Natural killer cell (primary cell): ENCODE measurements at regions not wholly inside any gene's neighbourhood (a gene's known extent, or its start where the extent isn't known, plus 50 kb on each side); places are given as distances from the start of the nearest gene placed in this dataset.

Experiments
- ATAC-seq, 3 donors: fragments of 150-1000 bp in 2 of 3; fragments of 200-7000 bp in 1 of 3; cut with Tn5 transposase; 1 replicate in 1 of 3; 2 replicates in 2 of 3; pipeline ENCODE4 v1.10.0; 2021; ENCODE audit warnings: mild to moderate bottlenecking in 2 of 3, moderate library complexity in 2 of 3
- DNase-seq, 2 donors: peaks; one replicate each; pipeline versions ENCODE4 v3.0.0 to v3.0.0-alpha.2; 2013 to 2021; ENCODE audit warnings: mixed read lengths in 1 of 2
- H3K27ac ChIP-seq: one replicate; pipeline ENCODE4 v1.5.1; 2013; ENCODE audit warnings: mild to moderate bottlenecking, low read length
- H3K27me3 ChIP-seq: one replicate; pipeline ENCODE4 v1.6.1; 2013; ENCODE audit warnings: low read length; ENCODE audit not compliant: control insufficient read depth, insufficient read depth
- H3K36me3 ChIP-seq: one replicate; pipeline ENCODE4 v1.6.1; 2013; ENCODE audit warnings: low read length; ENCODE audit not compliant: control insufficient read depth, insufficient read depth
- H3K4me1 ChIP-seq: one replicate; pipeline ENCODE4 v1.6.1; 2013; ENCODE audit warnings: low read length; ENCODE audit not compliant: control insufficient read depth, insufficient read depth
- H3K4me3 ChIP-seq: one replicate; pipeline ENCODE4 v1.5.1; 2013; ENCODE audit warnings: low read length
- H3K9me3 ChIP-seq: one replicate; pipeline ENCODE4 v1.6.1; 2013; ENCODE audit warnings: low read length; ENCODE audit not compliant: control insufficient read depth, insufficient read depth
- H3K27ac Mint-ChIP-seq, 2 donors: one replicate each; pipeline ENCODE4 v1.8.0; 2022; ENCODE audit warnings: mild to moderate bottlenecking in 2 of 2, mixed read lengths in 2 of 2, moderate library complexity in 1 of 2
- H3K27me3 Mint-ChIP-seq, 2 donors: one replicate each; pipeline ENCODE4 v1.8.0; 2022; ENCODE audit warnings: low read depth in 2 of 2, mixed read lengths in 2 of 2
- H3K36me3 Mint-ChIP-seq: one replicate; pipeline ENCODE4 v1.8.0; 2022; ENCODE audit warnings: mixed read lengths
- H3K4me1 Mint-ChIP-seq, 2 donors: one replicate each; pipeline ENCODE4 v1.8.0; 2022; ENCODE audit warnings: mixed read lengths in 2 of 2
- H3K4me3 Mint-ChIP-seq: one replicate; pipeline ENCODE4 v1.8.0; 2022; ENCODE audit warnings: mild to moderate bottlenecking, moderate library complexity, mixed read lengths
- H3K9me3 Mint-ChIP-seq, 2 donors: one replicate each; pipeline ENCODE4 v1.8.0; 2022; ENCODE audit warnings: mixed read lengths in 2 of 2
- CTCF ChIP-seq: fragments of 200-600 bp; IDR thresholded peaks from one replicate; pipeline ENCODE4 v1.8.0; 2022; ENCODE audit warnings: antibody characterized with exemption
- WGBS: methylation state at CpG from one replicate; pipeline ENCODE4 v1.1.7; 2013; ENCODE audit warnings: missing lambda C conversion rate; ENCODE audit not compliant: insufficient coverage; 5-methylcytosine and 5-hydroxymethylcytosine counted together
- intact Hi-C: fragments of 100-400 bp; cut with micrococcal nuclease; formaldehyde crosslinking; loops from one replicate; pipeline ENCODE4 v1.14.2; 2022

DNA sequence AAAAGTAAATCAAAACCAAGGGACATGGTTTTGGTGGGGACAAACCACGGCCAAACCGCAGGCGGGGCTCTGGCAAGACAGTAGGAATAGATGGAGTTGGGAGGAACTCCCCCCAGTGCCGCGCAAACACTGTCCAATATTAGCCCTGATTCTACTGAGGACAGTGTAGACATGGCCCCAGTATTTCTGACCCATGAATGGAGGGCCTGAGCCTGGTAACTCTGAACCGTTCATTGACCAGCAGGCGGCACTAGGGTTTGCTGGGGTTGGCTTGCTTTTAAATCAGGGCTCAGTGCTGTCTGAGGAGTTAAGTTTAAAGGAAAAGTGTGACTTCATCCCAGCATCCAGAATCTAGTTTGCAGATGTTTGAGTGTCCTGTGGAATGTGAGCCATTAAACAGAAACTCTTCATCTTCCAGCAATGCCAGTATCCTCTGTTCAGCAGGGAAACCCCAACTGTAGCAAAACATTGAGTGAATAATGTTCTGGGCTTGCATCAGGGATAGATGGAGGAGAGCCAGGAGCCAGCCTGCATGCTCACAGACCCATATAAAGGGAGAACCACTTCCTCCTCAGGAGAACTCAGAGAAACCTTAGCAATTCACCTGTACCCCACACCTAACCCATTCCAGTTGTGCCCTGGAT lies 147.4 kb upstream of the PRSS58 start:
- Mint-ChIP-seq H3K4me1 (no peaks in the 10 kb centered on the region), H3K9me3 (no peaks in the 10 kb centered on the region), H3K27ac (no peak overlapping the region), H3K27me3 (peaks cover 2 to 32% of the 10 kb centered on the region in 2 donors), H3K4me3 (no peak overlapping the region), H3K36me3 (no peaks in the 10 kb centered on the region)
- no peak overlapping the region for H3K4me3 ChIP-seq
- no peaks in the 10 kb centered on the region for H3K4me1 ChIP-seq
- no peak for TF ChIP-seq CTCF
- H3K27me3 ChIP-seq, result no peaks in the 10 kb centered on the region
- H3K9me3 ChIP-seq, result no peaks in the 10 kb centered on the region
- no peak overlapping the region for H3K27ac ChIP-seq
- 84% methylated on average over 7 of the region's 7 CpGs for WGBS
- no peak for DNase-seq
- intact Hi-C loops, result no loop called here
- no peaks in the 10 kb centered on the region for H3K36me3 ChIP-seq
- no peak for ATAC-seq

DNA sequence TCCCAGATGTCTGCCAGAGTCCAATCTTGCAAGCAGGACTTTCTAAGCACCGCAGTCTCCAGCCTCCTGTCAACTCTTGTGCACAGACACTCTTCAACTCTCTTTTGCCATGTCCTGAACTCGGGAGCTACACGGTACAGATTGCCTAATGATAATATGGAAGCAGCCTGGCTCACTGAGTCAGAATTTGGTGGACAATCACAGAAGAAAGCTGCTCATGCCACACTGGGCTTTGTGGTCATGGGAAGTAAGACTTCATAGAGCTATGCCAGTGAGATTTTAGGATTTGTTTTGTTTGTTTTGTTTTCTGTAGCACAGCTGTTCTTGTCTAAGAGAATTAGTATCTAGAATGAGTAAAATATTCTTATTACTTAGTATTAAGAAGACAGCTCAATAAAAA lies 144.1 kb upstream of the PRSS58 start:
- H3K4me3 ChIP-seq, result no peak overlapping the region
- no peaks in the 10 kb centered on the region for H3K36me3 ChIP-seq
- Mint-ChIP-seq H3K4me1 (no peaks in the 10 kb centered on the region), H3K36me3 (no peaks in the 10 kb centered on the region), H3K4me3 (no peak overlapping the region), H3K27ac (no peak overlapping the region), H3K27me3 (peaks cover 2 to 32% of the 10 kb centered on the region in 2 donors), H3K9me3 (no peaks in the 10 kb centered on the region)
- 86% methylated on average over 3 of the region's 3 CpGs for WGBS
- no peak overlapping the region for H3K27ac ChIP-seq
- no peaks in the 10 kb centered on the region for H3K9me3 ChIP-seq
- ATAC-seq (no peak), DNase-seq (no peak)
- no peaks in the 10 kb centered on the region for H3K27me3 ChIP-seq
- intact Hi-C loops, result no loop called here
- no peak for TF ChIP-seq CTCF
- no peaks in the 10 kb centered on the region for H3K4me1 ChIP-seq

DNA sequence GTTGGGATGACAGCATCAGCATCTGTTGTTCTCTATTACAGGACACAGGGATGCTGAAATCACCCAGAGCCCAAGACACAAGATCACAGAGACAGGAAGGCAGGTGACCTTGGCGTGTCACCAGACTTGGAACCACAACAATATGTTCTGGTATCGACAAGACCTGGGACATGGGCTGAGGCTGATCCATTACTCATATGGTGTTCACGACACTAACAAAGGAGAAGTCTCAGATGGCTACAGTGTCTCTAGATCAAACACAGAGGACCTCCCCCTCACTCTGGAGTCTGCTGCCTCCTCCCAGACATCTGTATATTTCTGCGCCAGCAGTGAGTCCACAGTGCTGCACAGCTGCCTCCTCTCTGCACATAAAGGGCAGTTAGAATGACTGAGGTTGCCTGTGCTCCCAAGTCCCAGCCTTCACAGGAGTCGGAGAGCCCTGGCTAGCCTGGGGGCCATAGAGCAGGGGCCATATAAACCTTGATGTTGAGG lies 142.2 kb upstream of the PRSS58 start:
- ATAC-seq (no peak), DNase-seq (no peak)
- no peak overlapping the region for H3K4me3 ChIP-seq
- TF ChIP-seq CTCF, result no peak
- no peaks in the 10 kb centered on the region for H3K27me3 ChIP-seq
- Mint-ChIP-seq H3K36me3 (no peaks in the 10 kb centered on the region), H3K4me1 (no peaks in the 10 kb centered on the region), H3K27ac (no peak overlapping the region), H3K27me3 (peaks cover 2 to 44% of the 10 kb centered on the region in 2 donors), H3K9me3 (no peaks in the 10 kb centered on the region), H3K4me3 (no peak overlapping the region)
- no peaks in the 10 kb centered on the region for H3K36me3 ChIP-seq
- no peak overlapping the region for H3K27ac ChIP-seq
- 68% methylated on average over 5 of the region's 5 CpGs for WGBS
- H3K9me3 ChIP-seq, result no peaks in the 10 kb centered on the region
- intact Hi-C loops, result no loop called here
- H3K4me1 ChIP-seq, result no peaks in the 10 kb centered on the region
